HG03575 (cell line): ENCODE measurements at regions not wholly inside any gene's neighbourhood (a gene's known extent, or its start where the extent isn't known, plus 50 kb on each side); places are given as distances from the start of the nearest gene placed in this dataset.
A peak's percentile ranks its signal among the peaks of the same experiment; 100 is the strongest.
"Not testable (repeated sequence)": the region's sequence is repeated elsewhere in the genome, so short reads cannot be mapped to it uniquely, and the experiment has no call there.

Source experiments
- ATAC-seq: cut with Tn5 transposase; IDR thresholded peaks from one replicate; pipeline ENCODE4 v1.9.1; 2021; ENCODE audit not compliant: unreplicated experiment, insufficient number of reproducible peaks, low FRiP score; ENCODE audit errors: extremely low read depth

DNA sequence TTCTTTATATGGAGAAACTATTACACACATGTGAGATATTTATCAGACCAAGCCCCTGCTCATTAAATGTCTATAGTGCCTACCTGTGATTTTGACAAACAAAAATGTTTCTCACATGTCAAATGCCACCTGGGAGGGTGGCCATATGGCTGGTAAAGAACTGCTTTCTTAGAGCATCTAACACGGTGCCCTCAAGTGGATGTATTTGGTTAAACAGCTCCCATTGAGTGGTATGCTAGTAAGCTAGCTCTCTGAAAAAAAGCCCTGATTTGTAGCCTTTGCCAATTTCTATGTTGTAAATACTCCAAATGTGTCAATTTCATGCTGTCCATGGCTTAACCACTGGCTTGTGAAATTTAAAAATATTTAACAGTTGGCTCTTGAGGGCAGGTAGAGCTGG, 94.6 kb downstream of the PMAIP1 start:
- ATAC-seq: peak; percentile 70

DNA sequence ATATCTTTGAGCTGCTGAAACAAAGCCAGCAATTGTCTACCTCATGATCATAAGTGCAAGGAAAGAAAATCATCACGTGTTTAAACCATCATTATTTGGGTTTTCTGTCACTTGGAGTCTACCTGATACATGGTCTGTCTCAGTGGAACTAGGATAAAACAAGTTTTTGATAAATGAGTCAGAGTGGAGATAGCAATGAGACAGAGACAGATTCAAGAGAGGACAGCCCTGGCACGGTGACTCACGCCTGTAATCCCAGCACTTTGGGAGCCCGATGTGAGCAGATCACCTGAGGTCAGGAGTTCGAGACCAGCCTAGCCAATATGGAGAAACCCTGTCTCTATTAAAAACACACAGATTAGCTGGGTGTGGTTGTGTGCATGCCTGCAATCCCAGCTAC, 93.8 kb downstream of the PMAIP1 start:
- ATAC-seq: no peak

DNA sequence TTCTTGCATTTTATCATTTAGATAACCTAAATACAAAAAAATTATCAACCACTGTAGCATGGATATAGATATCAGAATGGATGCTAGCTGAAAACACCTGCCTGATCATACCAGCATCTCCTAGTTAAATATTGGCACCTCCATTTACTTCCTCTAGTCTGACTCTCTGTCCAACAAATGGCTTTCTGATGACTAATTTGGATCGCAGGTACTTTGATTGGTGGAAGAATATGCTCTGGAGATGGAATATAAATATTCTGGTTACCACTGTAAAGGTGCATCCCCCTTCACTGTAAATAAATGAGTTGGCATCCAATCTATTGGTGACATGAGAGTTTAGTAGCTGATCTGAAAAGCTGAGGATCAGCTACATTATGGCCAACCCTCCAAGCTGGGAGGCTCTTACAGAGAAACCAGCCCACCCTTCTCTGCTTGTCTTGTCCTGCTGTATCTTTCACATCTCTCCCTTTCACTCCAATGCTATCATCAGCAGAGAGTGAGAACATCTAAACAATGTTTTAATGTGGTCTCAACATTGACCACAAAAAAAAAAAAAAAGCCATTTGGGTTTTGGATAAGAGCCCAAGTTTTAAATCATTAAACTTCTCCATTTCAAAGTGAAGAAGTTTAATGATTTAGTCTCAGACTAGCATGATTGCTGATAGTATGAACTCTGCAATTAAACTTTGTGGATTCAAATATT, 90.5 kb downstream of the PMAIP1 start:
- no peak for ATAC-seq

DNA sequence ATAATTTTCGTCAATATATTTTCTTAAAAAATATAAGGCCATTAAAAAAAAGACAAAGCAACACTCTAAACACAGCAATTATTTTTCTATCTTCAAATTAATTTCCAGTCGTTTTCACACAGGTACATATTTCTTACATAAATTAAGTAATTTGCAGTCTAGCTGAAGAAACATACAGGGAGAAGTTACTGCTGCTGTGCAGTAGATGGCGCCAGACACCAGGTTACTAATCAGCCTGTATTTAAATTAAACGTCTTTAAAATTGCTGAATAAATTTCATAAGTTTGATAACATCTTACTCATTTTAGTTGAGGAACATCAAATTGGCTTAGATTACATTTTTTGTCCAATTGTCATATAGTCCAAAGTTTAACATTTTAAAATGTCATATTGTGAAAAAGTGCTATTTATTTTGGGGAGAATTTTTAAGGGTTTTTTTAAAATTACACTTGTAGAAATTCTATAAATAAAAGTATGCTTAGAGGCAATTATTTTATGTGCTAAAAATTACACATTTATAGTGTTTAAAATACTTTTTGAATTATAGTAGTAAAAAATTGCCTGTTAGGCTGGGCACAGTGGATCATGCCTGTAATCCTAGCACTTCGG, 88.4 kb downstream of the PMAIP1 start:
- ATAC-seq: no peak

DNA sequence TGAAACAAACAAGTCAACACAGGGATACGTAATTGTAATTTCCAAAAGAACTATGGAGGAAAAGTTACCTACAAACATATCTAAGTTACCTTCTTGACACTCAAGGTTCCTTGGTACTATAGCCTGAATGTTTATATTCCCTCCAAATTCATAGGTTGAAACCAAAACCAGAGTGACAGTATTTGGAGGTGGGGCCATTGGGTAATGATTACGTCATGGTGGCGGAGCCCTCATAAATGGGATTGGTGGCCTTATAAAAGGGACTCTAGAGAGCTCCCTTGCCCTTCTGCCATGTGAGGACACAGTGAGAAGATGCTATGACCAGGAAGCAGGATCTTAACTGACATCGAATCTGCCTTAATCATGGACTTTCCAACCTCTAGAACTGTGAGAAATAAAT, 87.3 kb downstream of the PMAIP1 start:
- no peak for ATAC-seq

DNA sequence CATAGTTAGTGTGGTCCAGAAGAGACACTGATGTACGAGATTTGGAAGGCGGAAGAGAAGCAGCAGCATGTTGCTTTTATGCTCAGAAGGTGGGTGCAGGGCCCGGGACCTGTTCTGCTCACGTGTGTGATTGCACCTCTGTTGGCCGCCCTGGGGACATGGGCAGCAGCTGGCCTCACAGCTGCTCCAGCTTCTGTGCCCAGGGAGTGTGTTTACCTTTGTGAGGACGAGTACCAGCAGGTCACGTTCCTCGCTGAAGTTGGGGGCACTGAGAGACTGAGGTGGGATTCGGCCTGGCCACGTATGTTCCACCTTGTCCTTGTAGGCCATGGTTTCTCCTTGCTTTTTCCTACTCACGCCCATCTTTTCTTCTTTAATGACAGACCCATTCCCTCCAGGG, 86.3 kb downstream of the PMAIP1 start:
- no peak for ATAC-seq

DNA sequence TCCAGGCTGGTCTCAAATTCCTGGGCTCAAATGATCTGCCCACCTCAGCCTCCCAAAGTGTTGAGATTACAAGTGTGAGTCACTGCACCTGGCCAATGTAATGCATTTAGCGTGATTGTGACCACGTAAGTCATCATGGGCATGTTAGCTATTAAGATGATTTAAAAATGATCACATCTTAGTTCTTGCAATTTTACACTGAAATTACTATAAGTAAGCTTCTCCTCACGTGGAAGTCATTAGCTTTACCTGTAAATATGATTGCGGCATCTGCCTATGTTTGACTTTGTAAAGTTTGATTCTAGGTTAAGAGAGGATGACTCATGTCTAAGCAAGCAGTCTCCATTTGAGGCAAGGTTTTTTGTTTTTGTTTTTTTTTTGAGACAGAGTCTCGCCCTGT, 85.5 kb downstream of the PMAIP1 start:
- ATAC-seq: no peak

DNA sequence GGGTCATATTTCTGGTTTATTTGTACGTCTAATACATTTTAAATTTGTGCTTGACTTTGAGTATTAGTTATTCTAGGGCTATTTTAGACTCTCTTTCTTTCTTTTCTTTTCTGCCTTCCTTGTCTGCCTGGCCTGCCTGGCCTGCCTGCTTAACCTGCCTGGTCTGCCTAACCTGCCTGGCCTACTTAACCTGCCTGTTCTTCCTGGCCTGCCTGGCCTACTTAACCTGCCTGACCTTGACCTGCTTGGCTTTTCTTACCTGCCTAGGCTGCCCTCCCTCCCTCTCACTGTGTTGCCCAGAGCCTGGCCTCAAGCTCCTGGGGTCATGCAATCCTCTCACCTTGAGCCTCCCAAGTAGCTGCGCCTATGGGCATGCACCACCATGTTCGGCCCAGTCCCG, 83.7 kb downstream of the PMAIP1 start:
- no peak for ATAC-seq

DNA sequence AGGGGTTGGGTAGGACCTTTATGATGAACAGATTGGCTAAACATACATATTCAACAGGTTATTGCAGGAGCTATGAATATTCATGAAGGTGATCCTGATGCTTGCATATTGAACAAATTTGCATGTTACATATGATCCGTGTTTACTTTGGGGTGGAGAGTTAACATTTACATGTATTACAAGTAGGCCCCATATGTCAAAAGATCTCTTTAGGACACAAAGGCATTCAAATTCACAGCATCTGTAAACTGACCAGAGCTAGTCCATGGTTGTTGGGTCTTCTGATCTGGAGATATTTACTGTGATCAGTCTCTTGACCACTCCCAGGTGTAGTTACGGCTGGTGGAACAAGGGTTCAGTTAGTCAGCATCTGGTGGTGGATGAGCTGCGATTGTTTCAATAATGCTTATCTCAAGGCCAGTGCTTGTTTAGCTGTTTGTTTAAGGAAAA, 80.4 kb downstream of the PMAIP1 start:
- no peak for ATAC-seq

DNA sequence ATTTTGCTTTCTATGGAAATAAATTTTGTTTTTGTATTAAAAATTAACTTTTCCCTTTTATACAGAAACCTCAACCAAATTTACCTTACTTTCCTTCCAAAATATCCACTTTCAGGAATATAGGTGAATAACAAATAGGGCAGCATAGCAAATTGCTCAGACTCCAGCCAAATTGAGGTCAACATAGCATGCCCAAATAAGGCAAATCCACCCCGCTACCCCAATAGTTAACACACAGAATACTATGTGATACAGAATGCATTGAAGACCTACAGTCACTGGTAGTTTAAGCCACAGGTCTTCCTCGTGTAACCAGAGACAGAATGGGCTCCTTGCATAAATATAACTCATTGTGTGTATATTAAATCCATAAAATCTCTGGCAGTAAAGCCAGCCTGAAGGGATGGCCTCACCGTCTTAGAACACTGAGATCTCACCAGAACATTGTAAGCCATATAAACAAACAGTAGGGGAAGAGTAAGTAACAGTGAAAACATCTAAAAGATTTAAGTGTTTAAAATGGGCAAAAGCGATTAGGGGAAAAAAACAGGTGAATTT, 72.2 kb downstream of the PMAIP1 start:
- no peak for ATAC-seq

DNA sequence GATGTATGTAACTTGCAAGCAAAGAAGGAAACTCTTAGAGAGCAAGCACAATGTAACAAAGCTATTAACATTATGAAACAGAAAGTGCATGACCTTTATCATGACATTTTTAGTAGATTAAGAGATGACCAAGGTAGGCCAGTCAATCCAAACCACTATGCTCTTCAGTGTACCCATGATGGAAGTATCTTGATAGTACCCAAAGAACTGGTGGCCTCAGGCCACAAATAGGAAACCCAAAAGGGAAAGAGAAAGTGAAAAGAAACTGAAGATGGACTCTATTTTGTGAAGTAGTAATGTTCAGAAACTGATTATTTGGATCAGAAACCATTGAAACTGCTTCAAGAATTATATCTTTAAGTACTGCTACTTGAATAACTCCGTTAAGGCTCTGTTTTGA, 71.3 kb downstream of the PMAIP1 start:
- ATAC-seq: peak; percentile 58

DNA sequence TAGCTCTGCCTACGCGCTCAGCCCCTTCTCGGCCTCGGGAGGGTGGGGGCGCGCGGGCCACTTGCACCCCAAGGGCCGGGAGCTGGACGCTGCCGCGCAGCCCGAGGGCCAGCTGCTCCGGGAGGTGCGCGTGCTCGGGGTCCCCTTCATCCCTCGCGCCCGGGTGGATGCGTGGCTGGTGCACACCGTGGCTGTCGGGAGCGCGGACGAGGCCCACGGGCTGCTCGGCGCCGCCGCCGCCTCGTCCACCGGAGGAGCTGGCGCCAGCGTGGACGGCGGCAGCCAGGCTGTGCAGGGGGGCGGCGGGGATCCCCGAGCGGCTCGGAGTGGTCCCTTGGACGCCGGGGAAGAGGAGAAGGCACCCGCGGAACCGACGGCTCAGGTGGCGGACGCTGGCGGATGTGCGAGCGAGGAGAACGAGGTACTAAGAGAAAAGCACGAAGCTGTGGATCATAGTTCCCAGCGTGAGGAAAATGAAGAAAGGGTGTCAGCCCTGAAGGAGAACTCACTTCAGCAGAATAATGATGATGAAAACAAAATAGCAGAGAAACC, 69.8 kb downstream of the PMAIP1 start:
- not testable (repeated sequence) for ATAC-seq

DNA sequence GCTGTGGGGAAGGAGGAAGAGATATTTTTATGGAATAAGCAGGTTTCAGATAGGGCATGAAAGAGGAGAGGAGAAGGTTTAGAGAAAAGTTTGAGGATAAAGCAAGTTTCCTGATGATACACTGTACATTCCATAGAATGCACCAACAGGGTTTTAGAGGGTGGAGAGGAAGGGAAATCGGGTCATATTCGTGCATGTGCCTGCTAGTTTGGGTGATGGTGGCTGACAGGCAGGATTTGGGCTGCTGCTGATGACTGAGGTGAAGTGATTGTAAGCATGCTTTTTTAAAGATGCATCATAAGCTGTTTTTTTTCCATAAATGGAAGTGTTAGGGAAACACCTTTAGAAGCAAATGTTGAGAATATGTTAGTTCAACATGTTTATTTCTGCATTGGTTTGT, 68.8 kb downstream of the PMAIP1 start:
- ATAC-seq: no peak

DNA sequence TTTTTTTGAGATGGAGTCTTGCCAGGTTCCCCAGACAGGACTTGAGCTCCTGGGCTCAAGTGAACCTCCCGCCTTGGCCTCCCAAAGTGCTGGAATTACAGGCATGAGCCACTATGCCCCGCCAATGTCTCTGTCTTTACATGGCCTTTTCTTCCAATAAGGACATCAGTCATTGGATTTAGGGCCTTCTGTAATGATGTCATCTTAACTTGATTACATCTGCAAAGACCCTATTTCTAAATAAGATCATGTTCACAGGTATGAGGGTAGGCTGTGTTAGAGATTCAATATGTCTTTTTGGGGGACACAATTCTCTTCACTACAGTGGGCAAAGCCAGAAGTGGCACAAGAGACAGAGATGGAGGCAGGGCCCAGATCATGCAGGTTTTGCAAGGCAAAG, 68.1 kb downstream of the PMAIP1 start:
- no peak for ATAC-seq

DNA sequence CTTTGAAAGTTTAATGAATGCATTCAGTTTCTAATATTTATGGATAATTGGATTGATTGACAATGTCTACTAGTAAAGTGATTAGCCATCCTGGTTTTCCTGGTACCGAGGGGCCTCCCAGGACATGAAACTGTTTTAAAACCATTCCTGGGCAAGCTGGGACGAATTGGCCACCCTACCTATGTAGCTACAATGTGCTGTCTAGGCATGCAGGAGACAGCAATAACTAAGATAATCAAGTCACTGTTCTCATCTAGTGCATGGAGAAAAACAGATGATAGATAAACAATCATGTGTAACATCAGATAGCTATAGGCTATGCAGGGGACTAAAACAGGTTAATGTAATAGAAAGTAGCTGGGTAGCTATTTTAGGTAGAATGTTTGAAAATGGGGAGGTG, 67.1 kb downstream of the PMAIP1 start:
- no peak for ATAC-seq

DNA sequence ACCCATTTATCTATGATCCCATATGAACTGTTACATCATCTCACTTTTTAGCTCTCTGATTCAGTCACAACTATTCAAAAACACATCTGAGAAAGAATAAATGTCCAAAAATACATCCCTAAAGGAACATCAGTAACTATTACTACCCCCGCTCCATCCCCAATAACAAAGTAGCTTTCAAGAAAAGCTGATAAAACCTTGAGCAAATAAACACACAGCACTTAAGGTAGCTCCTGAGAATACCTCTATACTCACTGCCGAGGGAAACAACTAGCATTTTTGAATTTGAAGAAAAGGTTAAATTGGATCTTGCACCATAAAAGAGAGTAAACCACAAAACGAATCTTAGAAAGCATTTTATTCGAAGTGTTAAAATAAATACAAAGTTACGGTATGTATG, 63.4 kb downstream of the PMAIP1 start:
- no peak for ATAC-seq

DNA sequence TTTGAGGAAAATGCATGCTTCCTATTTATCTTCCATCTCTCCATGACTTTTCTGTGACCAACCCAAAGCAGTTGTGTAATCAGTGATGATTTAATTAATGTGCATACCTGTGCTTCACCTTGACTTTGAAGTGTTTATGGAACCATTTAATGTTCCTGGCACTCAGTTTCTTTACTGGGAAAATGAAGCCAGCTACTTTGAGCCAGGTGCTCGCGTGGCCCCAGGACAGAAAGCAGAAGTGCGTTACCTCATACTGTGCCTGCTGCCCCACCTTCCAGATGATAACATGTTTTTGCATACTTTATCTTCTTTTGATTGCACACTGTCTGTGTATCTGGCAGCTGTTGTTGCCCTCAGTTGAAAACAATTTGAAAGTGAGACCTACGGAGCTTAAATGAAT, 61.3 kb downstream of the PMAIP1 start:
- ATAC-seq: peak; percentile 61

DNA sequence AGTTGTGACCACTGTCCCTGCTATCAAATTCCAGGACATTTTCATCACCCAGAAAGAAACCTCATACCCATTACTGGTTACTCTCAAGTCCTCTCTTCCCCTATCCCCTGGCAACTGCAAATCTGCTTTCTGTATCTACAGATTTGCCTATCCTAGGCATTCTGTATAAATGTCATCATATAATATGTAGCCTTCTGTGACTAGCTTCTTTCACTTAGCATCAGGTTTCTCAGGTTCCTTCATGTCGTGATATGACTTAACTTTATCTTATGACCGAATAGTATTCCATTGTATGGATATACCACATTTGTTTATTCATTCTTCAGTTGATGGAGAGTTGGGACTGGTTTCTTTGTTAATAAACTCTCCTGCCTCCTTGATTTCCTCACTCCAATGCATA, 60.5 kb downstream of the PMAIP1 start:
- ATAC-seq: no peak

DNA sequence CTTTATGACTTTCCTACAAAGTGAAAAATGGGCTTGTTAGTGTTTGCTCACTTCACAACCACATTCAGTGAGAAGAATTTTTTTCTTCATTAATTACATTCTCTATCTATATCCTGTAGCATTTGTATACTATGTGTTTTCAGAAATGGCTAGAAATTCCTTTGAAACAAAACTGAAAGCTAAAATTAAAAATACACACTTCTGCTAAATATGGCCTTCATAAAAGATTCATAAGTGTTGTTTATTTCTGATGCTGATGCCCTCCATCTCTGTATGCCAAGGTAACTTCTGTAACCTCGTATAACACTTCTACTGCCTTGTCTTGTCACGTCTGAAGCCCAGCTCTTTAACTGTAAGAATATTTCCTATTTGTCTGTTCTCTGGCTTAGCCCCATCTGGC, 59.8 kb downstream of the PMAIP1 start:
- ATAC-seq: no peak

DNA sequence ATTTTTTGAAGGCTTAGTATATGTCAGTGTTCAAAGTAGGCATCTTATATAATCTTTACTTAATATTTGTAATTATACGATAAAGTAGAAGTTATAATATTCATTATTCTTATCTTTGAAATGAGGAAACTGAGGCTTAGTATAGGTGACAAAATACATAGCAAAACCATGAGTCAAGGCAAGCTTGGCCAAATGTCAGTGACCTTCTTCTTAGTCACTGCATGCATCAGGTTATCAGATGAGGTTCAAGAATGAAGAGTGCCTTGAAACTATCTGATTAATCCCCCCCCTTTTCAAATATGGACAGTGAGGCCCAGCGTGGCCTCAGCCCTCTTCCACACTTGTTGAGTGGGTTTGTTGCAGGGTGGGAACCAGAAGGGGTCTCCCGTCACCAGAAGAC, 59.3 kb downstream of the PMAIP1 start:
- no peak for ATAC-seq
